IPS-18a (cell line): ENCODE measurements at regions not wholly inside any gene's neighbourhood (a gene's known extent, or its start where the extent isn't known, plus 50 kb on each side); places are given as distances from the start of the nearest gene placed in this dataset.
"Not testable (repeated sequence)": the region's sequence is repeated elsewhere in the genome, so short reads cannot be mapped to it uniquely, and the experiment has no call there.

Source experiments
- H3K27ac ChIP-seq: one replicate; pipeline ENCODE4 v1.5.1; 2013; ENCODE audit warnings: low read length
- H3K27me3 ChIP-seq: one replicate; pipeline ENCODE4 v1.6.1; 2013; ENCODE audit warnings: mild to moderate bottlenecking, low read length; ENCODE audit not compliant: control insufficient read depth, insufficient read depth
- H3K36me3 ChIP-seq: one replicate; pipeline ENCODE4 v1.6.1; 2013; ENCODE audit warnings: low read depth, low read length; ENCODE audit not compliant: control insufficient read depth
- H3K4me1 ChIP-seq: one replicate; pipeline ENCODE4 v1.6.1; 2013; ENCODE audit warnings: low read depth, low read length; ENCODE audit not compliant: control insufficient read depth
- H3K4me3 ChIP-seq: one replicate; pipeline ENCODE4 v1.5.1; 2013; ENCODE audit warnings: low read length
- H3K9ac ChIP-seq: one replicate; pipeline ENCODE4 v1.6.1; 2013; ENCODE audit warnings: mild to moderate bottlenecking, low read length, moderate library complexity
- H3K9me3 ChIP-seq: one replicate; pipeline ENCODE4 v1.6.1; 2013; ENCODE audit warnings: low read depth, low read length; ENCODE audit not compliant: control insufficient read depth

DNA sequence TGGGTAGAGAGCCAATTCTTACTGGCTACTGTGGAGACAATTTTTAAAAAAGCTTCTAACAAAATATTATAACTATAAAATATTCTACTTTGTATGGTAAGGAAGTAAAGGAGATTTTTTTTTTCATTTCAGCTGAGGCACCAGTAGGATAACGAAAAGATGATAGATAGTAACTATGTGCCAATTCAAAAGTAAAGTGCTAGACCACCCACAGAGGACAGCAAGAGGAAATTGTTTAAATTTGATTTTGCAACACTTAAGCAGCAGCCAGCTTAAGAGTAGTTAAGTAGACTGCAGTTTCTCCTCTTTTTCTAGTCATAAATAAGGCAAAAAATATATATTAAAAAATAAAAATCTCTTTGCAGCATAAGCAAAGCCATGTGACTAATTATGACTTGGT lies 1539.3 kb upstream of the ACO1 start:
- H3K27me3 ChIP-seq: no peaks in the 10 kb centered on the region
- no peak overlapping the region for H3K4me3 ChIP-seq
- H3K27ac ChIP-seq: no peak overlapping the region
- no peaks in the 10 kb centered on the region for H3K9me3 ChIP-seq
- no peaks in the 10 kb centered on the region for H3K4me1 ChIP-seq
- H3K36me3 ChIP-seq: no peaks in the 10 kb centered on the region
- no peak overlapping the region for H3K9ac ChIP-seq

DNA sequence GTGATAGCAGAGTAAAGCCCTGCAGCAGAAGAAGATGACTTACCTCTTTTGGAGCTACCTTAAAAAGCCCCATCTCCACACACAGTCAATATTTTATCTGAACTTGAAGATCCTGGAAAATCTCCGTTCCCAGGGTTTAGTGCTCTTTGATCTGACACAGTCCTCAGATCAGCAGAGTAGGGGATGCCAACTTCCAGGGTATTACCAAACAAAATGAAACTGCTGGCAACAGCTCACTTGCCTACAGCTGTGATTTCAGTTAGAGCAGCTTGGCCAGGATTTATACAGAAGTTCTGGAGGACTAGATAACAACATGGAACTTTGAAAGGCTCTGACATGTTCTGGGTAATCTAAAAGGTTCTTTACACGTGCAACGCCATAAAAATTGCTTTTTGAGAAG lies 1537.8 kb upstream of the ACO1 start:
- H3K27me3 ChIP-seq: no peaks in the 10 kb centered on the region
- H3K9me3 ChIP-seq: no peaks in the 10 kb centered on the region
- H3K4me1 ChIP-seq: no peaks in the 10 kb centered on the region
- H3K4me3 ChIP-seq: no peak overlapping the region
- no peaks in the 10 kb centered on the region for H3K36me3 ChIP-seq
- no peak overlapping the region for H3K9ac ChIP-seq
- H3K27ac ChIP-seq: no peak overlapping the region

DNA sequence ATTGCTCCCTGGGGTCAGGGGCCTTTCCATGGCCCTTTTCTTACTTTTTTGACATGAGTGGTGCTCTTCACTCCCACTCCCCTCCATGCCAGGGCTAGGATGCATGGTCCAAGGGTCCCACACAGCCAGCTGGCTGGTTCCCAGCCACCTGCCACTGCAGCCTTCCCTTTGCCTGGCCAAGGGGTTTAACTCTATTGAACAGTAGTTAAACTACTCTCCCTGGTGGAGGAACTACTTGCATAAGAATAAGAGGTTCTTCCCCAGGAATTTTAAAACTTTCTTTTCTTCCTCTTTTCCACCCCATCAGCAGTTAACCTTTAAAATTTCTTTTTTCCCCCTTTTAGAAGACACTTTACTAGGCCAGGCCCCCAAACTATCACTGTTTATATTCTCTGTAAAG lies 1532.8 kb upstream of the ACO1 start:
- no peak overlapping the region for H3K27ac ChIP-seq
- H3K9me3 ChIP-seq: no peaks in the 10 kb centered on the region
- H3K4me1 ChIP-seq: no peaks in the 10 kb centered on the region
- H3K27me3 ChIP-seq: no peaks in the 10 kb centered on the region
- no peaks in the 10 kb centered on the region for H3K36me3 ChIP-seq
- H3K9ac ChIP-seq: no peak overlapping the region
- no peak overlapping the region for H3K4me3 ChIP-seq

DNA sequence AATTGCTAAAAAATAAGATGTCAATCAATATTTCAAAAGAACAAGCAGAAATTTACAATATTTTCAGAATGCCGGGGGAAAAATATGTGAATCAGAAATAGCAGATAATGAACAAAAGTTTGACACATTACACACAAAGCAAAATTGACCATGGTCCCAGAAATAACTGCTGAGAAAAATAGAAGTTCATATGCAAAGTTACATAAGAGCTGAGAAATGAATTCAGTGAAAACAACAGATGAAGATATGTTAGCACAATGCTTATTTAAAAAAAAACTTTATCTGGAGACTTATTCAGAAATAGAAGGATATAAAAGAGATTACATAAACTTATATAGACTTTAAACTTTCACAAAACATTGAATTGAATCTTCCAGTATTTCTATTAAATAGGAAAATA lies 1483.7 kb upstream of the ACO1 start:
- H3K9me3 ChIP-seq: no peaks in the 10 kb centered on the region
- H3K4me3 ChIP-seq: no peak overlapping the region
- H3K36me3 ChIP-seq: no peaks in the 10 kb centered on the region
- H3K4me1 ChIP-seq: no peaks in the 10 kb centered on the region
- H3K27ac ChIP-seq: no peak overlapping the region
- no peaks in the 10 kb centered on the region for H3K27me3 ChIP-seq
- H3K9ac ChIP-seq: no peak overlapping the region

DNA sequence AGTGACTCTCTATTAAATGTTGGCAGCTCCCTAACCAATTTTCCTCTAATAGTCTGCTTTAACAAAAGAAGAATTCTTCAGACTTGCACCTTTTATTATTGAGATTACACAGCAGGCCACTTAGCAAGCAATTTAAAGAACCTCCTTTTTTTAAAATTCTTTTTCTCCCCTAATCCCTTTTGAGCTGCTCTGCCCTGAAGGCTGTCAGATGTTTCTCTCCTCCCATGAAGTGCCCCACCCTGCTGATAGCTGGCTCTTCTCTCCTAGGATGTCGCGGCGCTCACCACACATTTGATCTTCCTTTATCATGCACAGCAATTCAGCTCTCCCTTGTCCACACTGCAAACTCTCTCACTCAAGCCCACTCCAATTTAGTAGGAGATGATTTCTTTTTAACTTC lies 1471.1 kb upstream of the ACO1 start:
- Histone ChIP-seq H3K27ac (no peak overlapping the region), H3K9ac (no peak overlapping the region), H3K36me3 (no peaks in the 10 kb centered on the region), H3K9me3 (no peaks in the 10 kb centered on the region), H3K27me3 (peaks cover 35% of the 10 kb centered on the region), H3K4me1 (peaks cover 13% of the 10 kb centered on the region), H3K4me3 (peak overlapping the region; percentile 22)

DNA sequence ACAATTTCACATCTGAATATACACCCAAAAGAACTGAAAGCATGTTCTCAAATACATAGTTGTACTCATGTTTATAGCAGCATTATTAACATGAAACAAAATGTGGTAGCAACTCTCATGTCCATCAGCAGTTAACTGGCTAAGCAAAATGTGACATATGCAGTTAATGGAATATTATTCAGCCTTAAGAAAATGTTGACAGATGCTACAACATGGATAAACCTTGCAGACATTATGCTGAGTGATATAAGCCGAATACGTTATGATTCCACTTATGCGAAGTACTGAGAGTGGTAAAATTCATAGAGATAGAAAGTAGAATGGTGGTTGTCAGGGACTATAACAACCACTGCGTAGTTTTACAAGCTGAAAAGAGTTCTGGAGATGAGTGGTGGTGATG lies 1469.0 kb upstream of the ACO1 start:
- H3K9me3 ChIP-seq: no peaks in the 10 kb centered on the region
- no peak overlapping the region for H3K27ac ChIP-seq
- H3K4me3 ChIP-seq: no peak overlapping the region
- H3K9ac ChIP-seq: no peak overlapping the region
- H3K4me1 ChIP-seq: peaks cover 13% of the 10 kb centered on the region
- peaks cover 35% of the 10 kb centered on the region for H3K27me3 ChIP-seq
- no peaks in the 10 kb centered on the region for H3K36me3 ChIP-seq

DNA sequence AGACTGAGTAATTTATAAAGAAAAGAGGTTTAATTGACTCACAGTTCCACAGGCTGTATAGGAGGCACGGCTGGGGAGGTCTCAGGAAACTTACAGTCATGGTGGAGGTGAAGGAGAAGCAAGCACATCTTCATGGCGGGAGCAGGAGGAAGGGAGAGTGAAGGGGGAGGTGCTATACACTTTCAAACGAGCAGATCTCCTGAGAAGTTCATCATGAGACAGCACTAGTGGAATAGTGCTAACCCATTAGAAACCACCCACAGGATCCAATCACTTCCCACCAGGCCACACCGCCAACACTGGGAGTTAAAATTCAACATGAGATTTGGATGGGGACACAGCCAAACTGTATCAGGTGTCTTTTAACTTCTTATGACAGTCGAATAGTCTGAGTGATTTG lies 1459.3 kb upstream of the ACO1 start:
- H3K36me3 ChIP-seq: no peaks in the 10 kb centered on the region
- no peaks in the 10 kb centered on the region for H3K4me1 ChIP-seq
- no peaks in the 10 kb centered on the region for H3K9me3 ChIP-seq
- H3K9ac ChIP-seq: no peak overlapping the region
- no peak overlapping the region for H3K27ac ChIP-seq
- no peaks in the 10 kb centered on the region for H3K27me3 ChIP-seq
- H3K4me3 ChIP-seq: no peak overlapping the region

DNA sequence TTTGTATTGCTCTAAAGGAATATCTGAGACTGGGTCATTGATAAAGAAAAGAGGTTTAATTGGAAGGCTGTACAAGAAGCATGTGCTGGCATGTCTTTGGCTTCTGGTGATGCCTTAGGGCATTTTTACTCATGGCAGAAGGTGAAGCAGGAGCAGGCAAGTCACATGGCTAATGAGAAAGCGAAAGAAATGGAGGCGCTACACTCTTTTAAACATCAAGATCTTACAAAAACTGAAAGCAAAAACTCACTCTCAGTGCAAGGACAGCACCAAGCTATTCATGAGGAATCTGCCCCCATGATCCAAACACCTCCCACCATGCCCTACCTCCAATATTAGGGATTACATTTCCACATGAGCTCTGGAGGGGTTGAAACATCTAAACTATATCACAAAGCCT lies 1458.8 kb upstream of the ACO1 start:
- Histone ChIP-seq H3K27ac (no peak overlapping the region), H3K9ac (no peak overlapping the region), H3K36me3 (no peaks in the 10 kb centered on the region), H3K9me3 (no peaks in the 10 kb centered on the region), H3K4me1 (no peaks in the 10 kb centered on the region), H3K4me3 (no peak overlapping the region), H3K27me3 (no peaks in the 10 kb centered on the region)

DNA sequence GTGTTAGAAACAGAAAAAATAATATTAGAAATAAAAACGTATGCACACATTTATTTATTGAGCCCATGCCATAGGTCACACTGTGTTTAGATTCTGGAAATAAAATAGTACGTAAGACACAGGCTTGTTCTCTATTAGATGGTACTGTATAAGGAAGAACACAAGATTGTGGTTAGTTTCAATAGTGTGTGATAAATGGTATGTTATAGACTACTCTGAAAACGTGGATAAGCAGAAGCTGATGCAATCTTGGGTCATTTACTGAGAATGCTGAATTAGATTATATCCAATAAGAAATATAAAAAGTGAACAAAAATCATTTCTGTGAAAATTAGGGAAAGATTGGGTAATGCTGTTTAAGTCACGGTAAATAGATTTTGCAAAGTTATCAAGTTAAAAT lies 1456.4 kb upstream of the ACO1 start:
- Histone ChIP-seq H3K27me3 (no peaks in the 10 kb centered on the region), H3K36me3 (no peaks in the 10 kb centered on the region), H3K4me3 (no peak overlapping the region), H3K9me3 (no peaks in the 10 kb centered on the region), H3K9ac (no peak overlapping the region), H3K4me1 (no peaks in the 10 kb centered on the region), H3K27ac (no peak overlapping the region)

DNA sequence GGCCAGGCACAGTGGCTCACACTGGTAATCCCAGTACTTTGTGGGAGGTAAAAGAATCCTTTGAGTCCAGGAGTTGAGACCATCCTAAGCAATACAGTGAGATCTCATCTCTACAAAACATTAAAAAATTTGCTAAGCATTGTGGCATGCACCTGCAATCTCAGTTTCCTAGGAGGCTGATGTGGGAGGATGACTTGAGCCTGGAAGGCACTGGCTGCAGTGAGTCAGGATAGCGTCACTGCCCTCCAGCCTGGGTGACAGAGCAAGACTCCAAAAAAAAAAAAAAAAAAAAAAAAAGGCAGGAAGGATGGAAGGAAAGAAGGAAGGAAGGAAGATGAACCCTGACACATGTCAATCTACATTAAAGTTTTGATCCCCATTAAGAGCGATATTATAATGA lies 1452.2 kb upstream of the ACO1 start:
- H3K36me3 ChIP-seq: no peaks in the 10 kb centered on the region
- H3K27ac ChIP-seq: no peak overlapping the region
- no peak overlapping the region for H3K9ac ChIP-seq
- H3K4me1 ChIP-seq: no peaks in the 10 kb centered on the region
- no peak overlapping the region for H3K4me3 ChIP-seq
- no peaks in the 10 kb centered on the region for H3K27me3 ChIP-seq
- no peaks in the 10 kb centered on the region for H3K9me3 ChIP-seq

DNA sequence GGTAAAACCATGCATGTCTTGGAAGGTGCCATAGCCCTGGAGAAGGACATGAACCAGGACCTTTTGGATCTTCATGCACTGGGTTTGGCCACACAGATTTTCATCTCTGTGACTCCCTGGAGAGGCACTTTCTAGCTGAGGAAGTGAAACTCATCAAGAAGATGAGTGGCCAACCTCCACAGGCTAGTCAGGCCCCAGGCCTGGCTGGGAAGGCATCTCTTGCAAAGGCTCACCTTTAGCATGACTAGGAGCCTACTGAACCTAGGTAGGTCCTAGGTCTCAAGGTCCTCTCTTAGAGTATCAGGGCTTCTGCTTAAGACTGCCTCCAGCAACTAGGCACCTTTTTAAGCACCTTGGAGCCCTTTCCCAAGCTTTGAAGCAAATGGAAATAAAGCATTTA lies 1448.7 kb upstream of the ACO1 start:
- H3K9ac ChIP-seq: no peak overlapping the region
- no peaks in the 10 kb centered on the region for H3K27me3 ChIP-seq
- H3K36me3 ChIP-seq: no peaks in the 10 kb centered on the region
- no peak overlapping the region for H3K4me3 ChIP-seq
- no peaks in the 10 kb centered on the region for H3K4me1 ChIP-seq
- H3K9me3 ChIP-seq: no peaks in the 10 kb centered on the region
- no peak overlapping the region for H3K27ac ChIP-seq

DNA sequence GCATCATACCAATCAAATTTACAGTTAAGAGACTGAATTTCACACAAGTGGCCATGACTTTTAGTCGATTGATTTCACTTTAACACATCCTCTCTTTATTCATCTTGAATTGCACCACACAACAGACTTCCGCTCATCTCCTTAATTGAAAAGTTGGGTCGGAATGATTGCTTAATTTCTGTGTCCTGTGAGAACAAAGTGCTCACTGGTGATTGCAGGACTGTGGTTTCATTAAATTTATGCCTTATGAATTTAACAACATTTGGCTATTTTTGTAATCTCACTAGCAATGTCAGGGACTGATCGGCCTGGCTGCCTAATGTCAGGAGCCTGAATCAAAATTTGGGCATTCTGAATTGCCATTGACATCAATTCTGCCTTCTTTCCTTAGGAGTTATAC lies 1447.3 kb upstream of the ACO1 start:
- Histone ChIP-seq H3K9me3 (no peaks in the 10 kb centered on the region), H3K27ac (no peak overlapping the region), H3K9ac (no peak overlapping the region), H3K36me3 (no peaks in the 10 kb centered on the region), H3K4me1 (no peaks in the 10 kb centered on the region), H3K27me3 (no peaks in the 10 kb centered on the region), H3K4me3 (no peak overlapping the region)

DNA sequence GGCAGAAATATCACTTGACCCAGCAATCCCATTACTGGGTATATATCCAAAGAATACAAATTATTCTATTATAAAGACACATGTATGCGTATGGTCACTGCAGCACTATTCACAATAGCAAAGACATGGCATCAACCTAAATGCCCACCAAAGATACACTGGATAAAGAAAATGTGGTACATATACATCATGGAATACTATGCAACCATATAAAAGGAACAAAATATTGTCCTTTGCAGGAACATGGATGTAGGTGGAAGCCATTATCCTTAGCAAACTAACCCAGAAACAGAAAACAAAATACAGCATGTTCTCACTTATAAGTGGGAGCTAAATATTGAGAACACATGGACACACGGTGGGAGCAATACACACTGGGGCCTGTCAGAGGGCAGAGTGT lies 1441.6 kb upstream of the ACO1 start:
- H3K27ac ChIP-seq, H3K9ac ChIP-seq, H3K4me3 ChIP-seq, H3K36me3 ChIP-seq, H3K27me3 ChIP-seq, H3K4me1 ChIP-seq, H3K9me3 ChIP-seq: not testable (repeated sequence)
